GM19328 (cell line): ENCODE measurements at regions not wholly inside any gene's neighbourhood (a gene's known extent, or its start where the extent isn't known, plus 50 kb on each side); places are given as distances from the start of the nearest gene placed in this dataset.
"Not testable (repeated sequence)": the region's sequence is repeated elsewhere in the genome, so short reads cannot be mapped to it uniquely, and the experiment has no call there.

Source experiments
- ATAC-seq: cut with Tn5 transposase; IDR thresholded peaks from one replicate; pipeline ENCODE4 v1.9.1; 2021; ENCODE audit warnings: mild to moderate bottlenecking, moderate library complexity; ENCODE audit not compliant: unreplicated experiment

GRCh38 chr1:78291872-78292271 lies 198.9 kb upstream of the PTGFR start:
- no peak for ATAC-seq

- ATAC-seq, result no peak
These were observed 198.4 kb upstream of the PTGFR start for GRCh38 chr1:78292361-78292760.

GRCh38 chr1:78297836-78298235 lies 192.9 kb upstream of the PTGFR start:
- ATAC-seq, result no peak

- no peak for ATAC-seq
These were observed 192.4 kb upstream of the PTGFR start for GRCh38 chr1:78298349-78298748.

- no peak for ATAC-seq
These were observed 189.6 kb upstream of the PTGFR start for GRCh38 chr1:78301141-78301540.

GRCh38 chr1:78303620-78304019 lies 187.2 kb upstream of the PTGFR start:
- no peak for ATAC-seq

- ATAC-seq, result no peak
These were observed 186.4 kb upstream of the PTGFR start for GRCh38 chr1:78304341-78304740.

- no peak for ATAC-seq
These were observed 186.0 kb upstream of the PTGFR start for GRCh38 chr1:78304761-78305160.

GRCh38 chr1:78310261-78310660 lies 180.5 kb upstream of the PTGFR start:
- ATAC-seq, result not testable (repeated sequence)

- ATAC-seq, result no peak
These were observed 172.8 kb upstream of the PTGFR start for GRCh38 chr1:78318011-78318410.

- no peak for ATAC-seq
These were observed 171.2 kb upstream of the PTGFR start for GRCh38 chr1:78319603-78320002.

GRCh38 chr1:78322928-78323680 lies 167.7 kb upstream of the PTGFR start:
- ATAC-seq, result no peak

- no peak for ATAC-seq
These were observed 165.5 kb upstream of the PTGFR start for GRCh38 chr1:78325293-78325692.

GRCh38 chr1:78329475-78329874 lies 161.3 kb upstream of the PTGFR start:
- no peak for ATAC-seq

- no peak for ATAC-seq
These were observed 159.0 kb upstream of the PTGFR start for GRCh38 chr1:78331799-78332198.

- ATAC-seq, result peak; percentile 79
These were observed 157.3 kb upstream of the PTGFR start for GRCh38 chr1:78333502-78333901.

- no peak for ATAC-seq
These were observed 156.7 kb upstream of the PTGFR start for GRCh38 chr1:78334114-78334513.

- ATAC-seq, result no peak
These were observed 155.8 kb upstream of the PTGFR start for GRCh38 chr1:78334952-78335351.

- ATAC-seq, result not testable (repeated sequence)
These were observed 154.0 kb upstream of the PTGFR start for GRCh38 chr1:78336751-78337150.

GRCh38 chr1:78339490-78339889 lies 151.3 kb upstream of the PTGFR start:
- no peak for ATAC-seq

- no peak for ATAC-seq
These were observed 150.8 kb upstream of the PTGFR start for GRCh38 chr1:78340006-78340405.

- ATAC-seq, result no peak
These were observed 142.1 kb upstream of the PTGFR start for GRCh38 chr1:78348496-78349284.
